SH-SY5Y (cell line): ENCODE measurements at regions not wholly inside any gene's neighbourhood (a gene's known extent, or its start where the extent isn't known, plus 50 kb on each side); places are given as distances from the start of the nearest gene placed in this dataset.

Source experiments
- GATA2 ChIP-seq: IDR thresholded peaks from 2 replicates; pipeline ENCODE4 v1.6.1; 2011; ENCODE audit warnings: mild to moderate bottlenecking, low read depth, low read length
- GATA3 ChIP-seq: IDR thresholded peaks from 2 replicates; pipeline ENCODE4 v1.6.1; 2011; ENCODE audit warnings: low read depth, mild to moderate bottlenecking, low read length, moderate library complexity

DNA sequence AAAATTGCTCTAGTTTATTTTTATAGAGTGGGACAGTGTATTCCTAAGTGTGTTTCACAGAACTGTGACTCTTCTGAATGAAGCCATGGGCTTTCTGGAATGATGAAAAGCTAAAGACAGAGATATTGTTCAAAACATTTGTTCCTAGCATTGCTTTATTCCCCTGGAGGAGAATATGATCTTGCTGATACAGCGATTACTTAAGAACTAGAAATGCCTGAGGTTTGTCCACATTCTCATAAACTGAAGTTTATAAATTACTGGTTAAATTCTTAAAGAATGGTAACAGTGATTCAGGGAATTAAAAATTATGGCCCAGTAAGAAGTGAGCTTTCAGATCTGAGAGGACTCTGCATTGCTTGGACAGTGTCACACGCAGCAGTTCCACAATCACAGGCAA, 690.3 kb downstream of the FAM181B start:
- TF ChIP-seq GATA3: no peak
- no peak for TF ChIP-seq GATA2

DNA sequence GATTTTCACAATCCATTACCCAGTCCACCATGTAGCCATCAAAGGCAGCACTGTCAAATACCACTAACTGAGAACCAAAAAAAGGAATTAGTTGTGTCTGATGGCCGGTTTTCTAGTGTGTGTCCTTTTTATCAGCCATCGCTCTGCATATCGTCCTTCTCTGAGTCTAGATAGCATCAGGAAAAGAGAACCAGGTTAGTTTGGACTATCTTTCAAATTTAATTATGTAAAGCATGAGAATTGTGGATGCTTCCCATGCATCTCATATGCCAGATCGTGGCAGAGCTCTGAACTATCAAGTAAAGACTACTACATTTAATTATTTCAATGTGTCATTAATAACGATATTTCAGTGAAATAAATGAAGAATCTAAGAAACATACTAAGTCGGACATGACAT, 691.9 kb downstream of the FAM181B start:
- TF ChIP-seq GATA3: peak; percentile 78
- peak; percentile 73 for TF ChIP-seq GATA2

DNA sequence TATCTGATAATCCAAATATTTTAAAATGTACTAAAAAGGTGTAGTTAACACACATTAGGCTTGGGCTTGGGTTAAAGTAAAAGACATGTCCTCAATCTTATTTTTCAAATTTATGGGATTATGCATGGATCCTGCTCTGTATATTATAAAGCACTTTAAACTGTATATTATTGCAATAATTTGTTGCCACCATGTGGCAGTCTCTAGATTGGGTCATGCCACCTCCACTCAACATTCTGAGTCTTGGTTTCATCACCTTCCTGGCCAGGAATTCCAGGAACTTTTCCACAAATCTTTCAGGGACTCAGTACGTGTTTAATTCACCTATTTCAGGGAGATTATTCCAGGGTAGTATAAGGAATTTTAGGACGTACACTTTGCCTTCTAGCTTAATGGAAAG, 695.5 kb downstream of the FAM181B start:
- TF ChIP-seq GATA2: no peak
- no peak for TF ChIP-seq GATA3

DNA sequence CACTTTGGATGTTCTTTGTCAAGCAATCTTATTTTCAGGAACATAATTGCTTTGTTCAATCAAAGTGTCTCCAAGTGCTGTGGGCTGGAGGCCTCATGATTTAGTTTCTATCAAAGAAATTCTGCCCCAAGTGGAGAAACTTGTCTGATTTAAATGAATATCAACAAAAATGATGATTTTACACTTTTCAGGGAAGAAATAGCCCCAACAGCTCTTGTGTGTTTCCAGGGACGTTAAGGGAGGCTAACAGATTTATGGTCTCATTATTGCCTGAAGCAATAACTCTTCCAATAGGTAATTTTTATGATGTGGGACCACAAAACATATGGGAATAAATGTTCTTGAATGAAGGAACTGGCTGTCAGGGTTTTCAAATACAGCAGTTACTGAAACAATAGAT, 699.1 kb downstream of the FAM181B start:
- TF ChIP-seq GATA3 (no peak), GATA2 (no peak)

DNA sequence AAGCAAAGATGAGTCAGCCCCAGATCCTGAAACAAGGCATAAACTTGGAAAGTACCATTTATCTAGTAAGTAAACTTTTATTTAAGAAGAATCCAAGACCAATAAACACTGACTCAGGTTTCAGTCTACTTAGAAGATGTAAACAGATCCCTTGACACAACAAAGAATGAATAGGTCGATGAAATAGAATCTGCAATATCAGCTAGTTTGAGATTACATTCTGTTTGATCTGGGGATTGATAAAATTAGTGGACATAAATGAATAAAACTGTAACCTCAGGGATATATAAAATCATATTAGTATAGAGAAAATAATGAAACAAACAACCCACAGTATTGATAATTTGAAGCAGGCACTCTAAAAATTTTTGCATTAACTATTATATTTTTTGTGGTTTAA, 708.9 kb downstream of the FAM181B start:
- TF ChIP-seq GATA2: no peak
- no peak for TF ChIP-seq GATA3

DNA sequence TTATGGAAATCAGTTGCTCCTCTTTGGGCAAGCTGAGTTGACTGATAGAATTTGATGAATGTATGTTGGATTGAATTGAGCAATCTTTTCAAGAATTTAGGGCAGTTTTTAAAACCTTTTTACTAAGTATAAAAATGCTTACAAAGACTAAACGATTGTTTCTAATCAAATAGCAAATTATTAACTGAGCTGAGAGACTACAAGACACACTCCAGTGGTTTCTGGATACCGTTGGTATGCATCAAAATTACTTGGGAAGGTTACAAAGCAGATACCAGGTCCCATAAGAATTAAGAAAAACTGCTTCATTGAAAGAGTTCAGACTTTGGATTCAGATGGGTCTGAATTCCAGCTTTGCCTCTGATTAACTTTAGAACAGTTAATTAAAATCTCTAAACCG, 721.4 kb downstream of the FAM181B start:
- TF ChIP-seq GATA2 (no peak), GATA3 (no peak)

DNA sequence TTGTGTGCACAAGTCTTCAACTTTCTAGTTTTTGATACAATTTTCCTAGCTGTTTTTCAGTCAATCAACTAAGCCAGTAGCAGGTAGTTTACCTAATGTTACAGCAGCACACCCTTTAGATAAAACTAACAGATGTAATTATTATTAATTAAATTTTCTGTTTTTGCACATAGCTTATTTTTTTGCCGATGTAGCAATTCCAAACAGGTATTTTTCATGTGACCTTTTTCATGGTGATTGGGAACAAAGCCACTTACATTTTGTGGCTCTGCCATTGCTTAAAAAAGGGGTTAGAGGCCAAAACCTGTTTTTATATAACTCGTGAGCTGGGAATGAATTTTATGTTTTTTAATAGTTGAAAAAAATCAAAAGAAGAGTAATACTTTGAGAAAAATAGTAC, 724.5 kb downstream of the FAM181B start:
- TF ChIP-seq GATA2: no peak
- no peak for TF ChIP-seq GATA3

DNA sequence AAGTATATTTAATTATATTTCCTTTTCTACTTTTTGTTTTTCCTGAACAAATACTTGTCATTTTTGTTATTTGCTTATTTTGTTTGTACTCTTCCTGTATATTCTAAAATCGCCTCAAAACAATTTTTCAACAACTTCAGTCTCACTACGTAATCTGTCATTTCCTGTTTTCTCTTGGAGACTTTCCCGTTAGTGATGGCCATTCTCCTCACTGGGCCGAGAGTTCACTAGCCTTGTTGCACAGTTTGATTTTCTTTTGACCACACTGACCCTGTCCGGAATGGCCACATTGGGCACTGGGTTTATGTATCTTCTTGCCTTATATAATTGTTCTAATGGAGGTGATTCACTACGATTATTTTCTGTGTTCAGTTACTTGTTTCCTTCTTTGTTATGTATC, 726.1 kb downstream of the FAM181B start:
- no peak for TF ChIP-seq GATA2
- TF ChIP-seq GATA3: no peak

DNA sequence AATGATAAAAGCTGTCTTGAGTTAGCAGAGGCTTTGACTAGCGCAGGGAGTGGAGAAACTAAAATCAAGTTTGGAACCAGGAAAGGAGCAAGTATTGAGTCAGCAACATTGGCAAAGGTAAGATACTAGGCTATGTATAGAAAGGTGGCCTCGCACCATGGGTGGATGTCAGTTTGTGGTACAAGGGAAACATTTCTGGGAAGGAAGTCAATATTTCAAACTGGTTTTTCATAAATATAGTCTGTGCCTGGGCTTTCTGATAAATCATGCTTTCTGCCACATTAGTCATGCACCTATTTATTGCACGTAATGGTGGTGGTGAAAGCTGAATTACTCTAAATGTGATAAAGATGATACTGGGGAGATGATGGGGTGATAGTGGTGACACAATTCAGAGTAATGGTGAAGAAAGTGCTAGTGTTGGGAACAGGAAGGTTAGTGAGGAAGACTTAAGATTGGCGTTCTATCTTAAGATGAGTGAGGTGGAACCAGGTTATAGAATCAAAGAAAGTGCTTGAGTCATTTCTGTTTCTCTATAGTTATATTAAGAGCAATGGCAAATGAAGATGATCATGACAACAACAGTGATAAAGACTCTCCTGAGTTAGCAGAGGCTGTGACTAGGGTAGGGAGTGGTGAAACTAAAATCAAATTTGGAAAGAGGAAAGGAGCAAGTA, 729.0 kb downstream of the FAM181B start:
- TF ChIP-seq GATA2: no peak
- TF ChIP-seq GATA3: no peak

DNA sequence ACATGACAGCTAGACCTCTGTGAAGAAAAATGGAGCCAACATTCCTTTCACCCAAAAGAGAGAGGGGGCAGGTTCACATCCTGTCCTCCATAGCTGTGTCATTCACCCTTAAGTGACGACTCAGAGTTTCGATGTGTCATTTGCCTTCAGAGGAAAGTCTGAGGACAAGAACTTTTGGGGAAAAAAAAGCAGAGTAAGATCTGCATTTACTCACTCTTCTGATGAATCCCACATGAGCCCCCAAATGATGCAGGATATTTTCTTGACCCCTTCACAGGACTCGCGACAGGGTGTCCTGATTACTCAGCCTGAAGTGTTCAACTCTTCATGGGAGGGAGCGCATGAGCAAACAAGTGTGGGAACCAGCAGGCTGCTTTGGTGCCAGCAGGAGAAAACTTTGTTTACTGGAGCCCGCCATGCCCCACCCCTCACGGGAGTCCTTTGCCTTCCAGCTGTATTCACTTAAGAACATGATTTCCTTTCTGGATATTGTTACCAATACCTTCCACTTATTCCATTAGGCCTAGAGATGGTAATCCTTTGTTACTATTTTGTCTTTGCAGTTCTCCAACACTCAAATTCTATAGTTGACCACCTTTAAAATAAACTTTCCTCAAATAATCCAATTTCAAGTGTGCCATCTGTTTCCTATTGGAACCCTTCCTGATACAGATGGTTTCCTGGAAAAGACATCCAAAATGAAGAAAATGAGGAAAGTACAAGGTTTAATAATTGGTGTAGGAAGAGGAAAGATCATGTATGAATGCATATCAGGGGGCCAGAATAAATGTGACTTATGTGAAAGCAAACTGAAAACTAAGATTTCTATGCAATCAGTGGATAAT, 729.8 kb downstream of the FAM181B start:
- TF ChIP-seq GATA2: no peak
- TF ChIP-seq GATA3: no peak

DNA sequence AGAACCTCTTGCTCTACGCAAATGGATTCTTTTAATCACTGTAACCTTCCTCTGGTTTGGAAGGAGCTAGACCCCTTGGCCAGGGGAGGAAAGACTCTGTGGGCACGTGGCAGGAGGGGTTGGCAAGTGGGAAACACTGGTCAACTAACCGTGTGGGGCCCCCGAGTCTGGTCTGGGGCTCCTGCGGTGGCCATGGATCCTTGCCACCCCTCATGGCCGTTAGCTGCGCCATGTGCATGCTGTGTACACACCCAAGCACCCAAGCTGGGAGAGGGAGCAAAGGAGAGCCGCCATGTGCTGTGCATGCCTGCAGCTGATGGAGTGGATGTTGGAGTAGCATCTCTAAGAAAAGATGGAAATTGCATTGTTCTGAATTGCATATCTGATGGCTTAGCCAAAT, 730.6 kb downstream of the FAM181B start:
- TF ChIP-seq GATA3 (no peak), GATA2 (no peak)

DNA sequence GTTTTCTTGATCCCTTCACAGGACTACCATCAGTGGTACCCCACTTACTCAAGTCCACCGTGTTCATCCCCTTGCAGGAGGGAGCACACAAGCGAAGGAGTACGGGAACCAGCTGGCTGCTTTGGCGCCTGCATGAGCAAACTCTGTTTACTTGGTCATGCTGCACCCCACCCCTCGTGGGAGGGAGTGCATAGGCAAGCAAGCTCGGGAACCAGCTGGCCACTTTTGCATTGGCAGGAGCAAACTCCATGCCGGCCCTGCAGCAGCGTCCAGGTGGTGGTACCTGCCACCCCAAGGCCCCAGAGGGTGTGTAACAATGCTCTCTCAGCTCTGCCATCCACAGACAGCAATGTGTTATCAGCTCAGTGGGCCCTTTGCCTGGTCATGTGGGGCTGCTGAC, 737.8 kb downstream of the FAM181B start:
- no peak for TF ChIP-seq GATA3
- TF ChIP-seq GATA2: no peak

DNA sequence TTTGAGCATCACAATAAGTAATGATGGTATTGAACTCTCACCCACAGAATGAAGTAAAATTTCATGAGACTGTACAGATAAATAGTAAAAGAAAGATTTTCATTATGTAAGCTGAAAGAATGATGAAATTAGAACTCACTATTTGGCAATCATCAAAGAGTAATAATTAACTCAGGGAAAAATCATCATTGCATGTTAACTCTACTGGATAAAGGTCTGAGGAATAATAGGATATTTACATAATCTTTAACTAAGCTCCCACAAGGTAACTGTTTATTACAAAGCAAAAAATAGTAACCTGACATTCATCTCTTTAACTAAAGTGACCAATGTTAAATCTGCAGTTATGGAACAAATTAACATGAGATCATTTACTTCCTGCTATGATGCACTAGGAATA, 739.9 kb downstream of the FAM181B start:
- no peak for TF ChIP-seq GATA2
- no peak for TF ChIP-seq GATA3

DNA sequence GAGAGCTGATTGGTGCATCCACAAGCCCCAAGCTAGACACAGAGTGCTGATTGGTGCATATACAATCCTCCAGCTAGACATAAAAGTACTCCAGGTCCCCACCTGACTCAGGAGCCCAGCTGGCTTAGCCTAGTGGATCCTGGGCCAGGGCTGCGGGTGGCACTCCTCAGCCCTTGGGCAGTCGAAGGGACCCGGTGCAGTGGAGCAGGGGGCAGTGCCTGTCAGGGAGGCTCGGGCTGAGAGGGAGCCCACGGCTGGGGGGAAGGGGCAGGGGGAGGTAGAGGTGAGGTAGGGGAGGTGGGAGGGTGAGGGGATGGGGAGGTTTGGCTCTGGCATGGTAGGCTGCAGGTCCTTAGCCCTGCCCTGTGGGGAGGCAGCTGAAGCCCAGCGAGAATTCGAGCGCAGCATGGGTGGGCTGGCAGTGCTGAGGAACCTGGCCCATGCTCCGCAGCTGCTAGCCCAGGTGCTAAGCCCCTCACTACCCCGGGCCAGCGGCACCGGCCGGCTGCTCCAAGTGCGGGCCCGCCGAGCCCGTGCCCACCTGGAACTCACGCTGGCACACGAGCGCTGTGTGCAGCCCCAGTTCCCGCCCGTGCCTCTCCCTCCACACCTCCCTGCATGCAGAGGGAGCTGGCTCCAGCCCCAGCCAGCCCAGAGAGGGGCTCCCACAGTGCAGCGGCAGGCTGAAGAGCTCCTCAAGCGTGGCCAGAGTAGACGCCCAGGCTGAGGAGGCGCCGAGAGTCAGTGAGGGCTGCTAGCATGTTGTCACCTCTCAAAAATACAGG, 742.8 kb downstream of the FAM181B start:
- TF ChIP-seq GATA2: no peak
- TF ChIP-seq GATA3: no peak
